ACC112 (cell line): ENCODE measurements at regions not wholly inside any gene's neighbourhood (a gene's known extent, or its start where the extent isn't known, plus 50 kb on each side); places are given as distances from the start of the nearest gene placed in this dataset.

Source experiments
- H2AFZ ChIP-seq: fragments of 200-600 bp; sonication (generic); one replicate; pipeline ENCODE4 v1.6.0; 2017; ENCODE audit warnings: antibody characterized with exemption, low read length; ENCODE audit not compliant: unreplicated experiment
- H3K27ac ChIP-seq: fragments of 200-600 bp; sonication (generic); 2 replicates; pipeline ENCODE4 v1.5.1; 2014; ENCODE audit warnings: low read depth, mild to moderate bottlenecking, antibody characterized with exemption, low read length, moderate library complexity
- H3K27me3 ChIP-seq: fragments of 200-600 bp; sonication (generic); 2 replicates; pipeline ENCODE4 v1.6.1; 2014; ENCODE audit warnings: mild to moderate bottlenecking, antibody characterized with exemption, low read length, moderate library complexity, mixed read lengths; ENCODE audit not compliant: insufficient read depth
- H3K36me3 ChIP-seq: fragments of 200-600 bp; sonication (generic); 2 replicates; pipeline ENCODE4 v1.6.1; 2016; ENCODE audit warnings: mild to moderate bottlenecking, antibody characterized with exemption, low read length, moderate library complexity, mixed read lengths; ENCODE audit not compliant: insufficient read depth
- H3K4me1 ChIP-seq: fragments of 200-600 bp; sonication (generic); one replicate; pipeline ENCODE4 v1.6.1; 2016; ENCODE audit warnings: low read length, mixed read lengths; ENCODE audit not compliant: insufficient read depth, unreplicated experiment, control insufficient read depth
- H3K4me3 ChIP-seq: fragments of 200-600 bp; sonication (generic); 2 replicates; pipeline ENCODE4 v1.5.1; 2014; ENCODE audit warnings: mild to moderate bottlenecking, low read depth, low read length
- H3K79me2 ChIP-seq: fragments of 200-600 bp; sonication (generic); one replicate; pipeline ENCODE4 v1.6.0; 2016; ENCODE audit warnings: low read length; ENCODE audit not compliant: control insufficient read depth, unreplicated experiment, insufficient read depth

DNA sequence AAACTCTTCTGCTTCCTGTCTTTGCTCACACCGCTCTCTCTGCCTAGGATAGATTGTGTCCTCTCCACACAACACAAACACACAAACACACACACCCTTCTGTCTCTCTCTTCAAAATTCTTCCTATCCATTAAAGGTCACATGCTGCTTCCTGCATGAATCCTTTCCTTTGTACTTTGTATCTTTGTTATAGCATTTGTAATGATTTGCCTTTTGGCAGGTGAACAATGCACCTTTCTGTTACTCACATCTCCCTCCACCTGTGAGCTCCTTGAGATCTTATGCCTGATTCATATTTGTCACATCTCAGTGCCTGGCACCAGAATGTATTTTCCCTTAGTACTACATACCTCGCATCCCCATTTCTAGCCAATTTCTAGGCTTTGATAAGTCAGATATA, 251.4 kb upstream of the UMPS start:
- Histone ChIP-seq H3K79me2 (no peaks in the 10 kb centered on the region), H3K27me3 (peaks cover 85% of the 10 kb centered on the region)

DNA sequence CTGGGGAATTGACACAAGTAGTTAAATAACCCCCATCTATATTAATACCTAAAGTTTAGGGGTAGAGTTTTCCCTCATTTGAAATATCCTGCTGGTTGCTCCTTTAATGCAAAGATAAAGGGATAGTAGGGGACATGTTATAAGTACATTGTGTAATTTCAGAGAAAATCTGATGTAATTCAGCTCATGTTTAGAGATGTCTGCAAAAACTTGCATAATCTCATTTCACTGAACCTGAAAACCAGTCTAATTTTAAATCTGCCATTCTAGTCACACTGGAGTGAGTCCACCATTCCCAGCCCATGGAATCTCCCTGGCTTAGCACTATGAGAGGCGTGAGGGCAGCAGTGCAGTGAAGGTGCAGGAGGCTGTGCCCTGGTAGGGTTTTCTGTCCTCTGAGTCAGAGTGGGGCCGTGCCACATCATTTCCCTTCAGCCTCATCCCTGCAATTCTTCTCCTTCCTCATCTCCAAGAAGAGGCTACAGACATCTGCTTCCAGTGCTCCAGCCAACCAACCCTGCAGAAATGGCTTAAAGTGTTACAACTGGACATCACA, 246.3 kb upstream of the UMPS start:
- Histone ChIP-seq H3K79me2 (no peaks in the 10 kb centered on the region), H3K4me3 (no peak overlapping the region), H3K27me3 (peaks cover 68% of the 10 kb centered on the region), H2AFZ (no peak overlapping the region), H3K27ac (no peak overlapping the region), H3K36me3 (no peaks in the 10 kb centered on the region), H3K4me1 (no peaks in the 10 kb centered on the region)

More for the DNA sequence above, 251.4 kb upstream of the UMPS start:
- Histone ChIP-seq H2AFZ (no peak overlapping the region), H3K36me3 (no peaks in the 10 kb centered on the region), H3K4me3 (no peak overlapping the region), H3K4me1 (no peaks in the 10 kb centered on the region), H3K27ac (no peak overlapping the region)

DNA sequence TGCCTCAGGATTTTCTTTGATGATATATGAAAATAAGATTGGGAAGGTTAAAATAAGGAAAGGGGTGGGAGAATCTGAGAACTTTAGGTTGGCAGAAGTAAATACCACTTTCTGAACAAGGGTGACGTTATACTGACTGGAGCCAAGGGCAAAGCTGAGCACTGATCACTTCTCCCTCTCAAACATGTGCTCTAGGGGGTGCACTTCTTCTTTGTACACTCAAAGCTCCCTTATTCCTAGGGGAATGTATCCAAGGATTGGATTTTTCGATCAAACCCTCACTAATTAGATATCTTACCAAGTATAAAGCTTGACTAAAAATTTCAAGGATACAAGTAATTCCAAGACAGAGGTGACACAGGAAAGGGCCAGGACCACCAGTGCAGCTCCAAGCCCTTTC, 243.9 kb upstream of the UMPS start:
- no peak overlapping the region for H3K27ac ChIP-seq
- no peak overlapping the region for H3K4me3 ChIP-seq

DNA sequence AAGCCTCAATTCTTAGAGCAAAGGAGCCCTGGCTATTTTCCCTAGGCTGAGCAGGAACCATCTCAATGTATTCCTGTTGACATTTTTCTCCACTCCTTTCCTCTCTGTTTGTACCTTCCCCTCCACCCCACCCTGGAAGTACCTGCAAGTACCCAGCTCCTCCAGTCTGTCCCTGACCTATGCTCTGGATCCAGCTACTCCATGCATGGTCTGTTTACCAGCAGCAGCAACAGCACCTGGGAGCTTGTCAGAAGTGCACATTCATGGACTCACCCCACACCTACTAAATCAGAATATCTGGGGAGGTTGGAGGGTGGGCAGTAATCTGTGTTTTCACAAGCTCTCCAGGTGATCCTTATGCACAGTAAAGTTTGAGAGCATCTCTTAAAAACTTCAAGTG, 240.7 kb upstream of the UMPS start:
- no peaks in the 10 kb centered on the region for H3K4me1 ChIP-seq
- H2AFZ ChIP-seq, result no peak overlapping the region
- no peak overlapping the region for H3K27ac ChIP-seq
- H3K79me2 ChIP-seq, result no peaks in the 10 kb centered on the region
- no peak overlapping the region for H3K4me3 ChIP-seq
- peaks cover 67% of the 10 kb centered on the region for H3K27me3 ChIP-seq
- H3K36me3 ChIP-seq, result no peaks in the 10 kb centered on the region

More for the DNA sequence above, 243.9 kb upstream of the UMPS start:
- H2AFZ ChIP-seq, result no peak overlapping the region
- H3K27me3 ChIP-seq, result peaks cover 68% of the 10 kb centered on the region
- H3K79me2 ChIP-seq, result no peaks in the 10 kb centered on the region
- H3K36me3 ChIP-seq, result no peaks in the 10 kb centered on the region
- H3K4me1 ChIP-seq, result no peaks in the 10 kb centered on the region

DNA sequence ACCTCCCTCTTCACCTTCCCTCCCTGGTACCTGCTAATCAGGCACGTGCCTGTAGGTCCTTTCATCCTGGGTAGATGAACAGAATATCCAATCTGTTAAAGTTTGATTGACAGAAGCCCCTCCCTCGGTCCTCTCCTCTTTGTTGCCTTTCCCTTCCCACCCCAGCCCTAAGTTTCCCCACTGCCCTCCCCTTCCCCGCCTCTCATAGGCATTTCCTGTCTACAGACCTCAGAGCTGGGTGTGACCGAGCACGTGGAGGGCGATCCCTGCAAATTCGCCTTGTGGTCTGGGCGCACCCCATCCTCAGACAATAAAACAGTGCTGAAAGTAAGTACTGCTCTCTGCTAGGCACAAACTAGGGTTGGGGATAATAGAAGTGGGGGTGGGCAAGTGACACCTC, 239.2 kb upstream of the UMPS start:
- no peaks in the 10 kb centered on the region for H3K36me3 ChIP-seq
- H3K27me3 ChIP-seq, result peaks cover 71% of the 10 kb centered on the region
- no peaks in the 10 kb centered on the region for H3K79me2 ChIP-seq
- no peak overlapping the region for H3K4me3 ChIP-seq
- no peak overlapping the region for H3K27ac ChIP-seq
- H2AFZ ChIP-seq, result no peak overlapping the region
- no peaks in the 10 kb centered on the region for H3K4me1 ChIP-seq

DNA sequence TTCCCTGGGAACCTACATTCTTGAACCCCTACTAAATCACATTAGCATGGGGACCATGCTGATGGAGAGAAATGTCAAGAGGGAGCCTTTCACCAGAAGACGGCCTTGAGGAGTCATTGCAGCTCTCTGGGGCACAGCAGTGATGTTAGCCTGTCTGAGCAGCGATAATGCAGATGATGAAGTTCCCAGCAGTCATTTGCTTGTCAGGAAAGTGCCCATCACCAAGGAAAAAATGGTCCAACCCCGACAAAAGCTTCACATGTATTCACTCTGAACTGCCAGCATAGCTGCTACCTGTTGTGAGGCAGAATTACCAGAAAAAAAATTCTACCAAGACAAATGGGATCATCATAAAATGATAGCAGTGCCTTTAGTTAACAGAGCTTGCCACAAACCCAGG, 238.4 kb upstream of the UMPS start:
- Histone ChIP-seq H3K79me2 (no peaks in the 10 kb centered on the region), H3K4me3 (no peak overlapping the region), H3K27ac (no peak overlapping the region), H3K36me3 (no peaks in the 10 kb centered on the region), H3K27me3 (peaks cover 71% of the 10 kb centered on the region), H2AFZ (no peak overlapping the region), H3K4me1 (no peaks in the 10 kb centered on the region)

DNA sequence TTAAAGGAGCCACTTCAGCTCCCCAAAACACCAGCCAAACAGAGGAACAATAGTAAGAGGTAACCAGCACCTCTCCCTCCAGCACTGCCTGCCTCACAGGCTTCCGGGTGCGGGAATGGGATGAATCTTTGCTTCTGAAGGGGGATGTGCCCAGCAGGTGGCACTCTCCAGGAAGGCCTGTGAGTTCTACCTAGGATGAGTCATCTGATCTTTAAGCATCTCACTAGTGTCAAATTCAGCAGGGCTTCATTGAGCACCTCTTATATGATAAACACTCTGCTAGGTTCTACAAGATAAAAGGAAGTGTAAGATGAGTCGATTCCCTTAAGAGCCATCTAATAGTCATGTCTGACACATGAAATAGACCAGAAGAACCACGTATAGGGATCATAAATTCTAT, 237.4 kb upstream of the UMPS start:
- no peaks in the 10 kb centered on the region for H3K36me3 ChIP-seq
- H2AFZ ChIP-seq, result no peak overlapping the region
- H3K4me1 ChIP-seq, result no peaks in the 10 kb centered on the region
- peaks cover 72% of the 10 kb centered on the region for H3K27me3 ChIP-seq
- H3K27ac ChIP-seq, result no peak overlapping the region
- no peaks in the 10 kb centered on the region for H3K79me2 ChIP-seq
- H3K4me3 ChIP-seq, result no peak overlapping the region

DNA sequence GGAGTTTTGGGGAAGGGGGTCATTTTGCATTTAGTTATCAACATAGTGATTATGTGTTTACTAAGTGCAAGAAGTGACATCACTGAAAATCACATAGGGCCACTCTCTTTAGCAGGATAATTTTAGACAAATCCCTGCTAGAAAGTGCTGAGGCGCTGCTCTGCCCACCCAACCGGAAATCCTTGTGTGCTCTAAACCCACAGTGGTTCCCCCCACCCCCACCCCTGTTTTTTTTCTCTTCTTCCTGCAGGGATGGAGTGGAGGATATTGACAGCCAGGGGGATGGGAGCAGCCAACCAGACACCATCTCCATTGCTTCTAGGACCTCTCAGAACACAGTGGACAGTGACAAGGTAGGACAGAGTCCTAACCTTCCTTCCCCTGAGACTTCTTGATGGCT, 234.2 kb upstream of the UMPS start:
- Histone ChIP-seq H2AFZ (no peak overlapping the region), H3K79me2 (no peaks in the 10 kb centered on the region), H3K27ac (no peak overlapping the region), H3K36me3 (no peaks in the 10 kb centered on the region), H3K4me1 (no peaks in the 10 kb centered on the region), H3K27me3 (peaks cover 89% of the 10 kb centered on the region), H3K4me3 (no peak overlapping the region)

DNA sequence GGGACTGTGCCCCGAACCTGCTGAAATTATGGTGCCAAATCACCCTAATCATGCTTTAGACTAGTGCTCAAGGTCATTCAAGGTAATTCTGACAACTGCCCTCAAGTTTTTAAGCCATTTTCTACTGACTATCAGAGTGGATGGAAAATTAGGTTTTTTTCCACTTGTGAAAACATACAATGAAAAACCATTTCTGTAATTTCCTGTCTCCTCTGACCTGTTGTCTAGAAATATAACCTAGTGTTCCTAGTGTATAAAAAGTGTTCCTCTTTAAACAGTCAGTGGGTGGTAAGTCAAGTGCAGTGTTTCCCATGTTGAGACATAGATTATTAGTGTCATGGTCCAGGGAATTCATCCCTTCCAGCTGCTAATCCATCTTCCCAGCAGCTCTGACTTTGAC, 232.8 kb upstream of the UMPS start:
- Histone ChIP-seq H3K4me1 (no peaks in the 10 kb centered on the region), H3K36me3 (no peaks in the 10 kb centered on the region), H3K4me3 (no peak overlapping the region), H3K79me2 (no peaks in the 10 kb centered on the region), H3K27me3 (peaks cover 91% of the 10 kb centered on the region), H3K27ac (no peak overlapping the region), H2AFZ (no peak overlapping the region)

DNA sequence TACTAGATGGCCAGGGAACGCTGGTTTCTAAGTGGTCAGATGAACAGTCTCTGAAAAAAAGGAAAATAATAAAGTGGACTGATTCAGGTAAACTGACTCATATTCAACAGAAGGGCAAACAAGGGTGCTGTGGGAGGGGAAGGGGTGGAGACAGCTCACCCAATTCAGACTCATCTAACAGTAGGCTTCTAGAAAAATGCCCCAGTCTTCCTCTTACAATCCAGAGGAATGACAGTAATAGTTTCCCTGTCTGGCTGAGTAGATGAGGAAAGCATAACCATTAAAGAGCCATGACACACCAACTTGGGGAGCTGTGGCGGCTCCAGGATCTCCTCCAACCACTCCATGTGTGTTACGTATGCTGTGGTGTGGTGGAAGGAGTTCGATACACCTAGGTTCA, 231.4 kb upstream of the UMPS start:
- Histone ChIP-seq H3K4me3 (no peak overlapping the region), H2AFZ (no peak overlapping the region), H3K27ac (no peak overlapping the region), H3K79me2 (no peaks in the 10 kb centered on the region), H3K27me3 (peaks cover 92% of the 10 kb centered on the region), H3K36me3 (no peaks in the 10 kb centered on the region), H3K4me1 (no peaks in the 10 kb centered on the region)

DNA sequence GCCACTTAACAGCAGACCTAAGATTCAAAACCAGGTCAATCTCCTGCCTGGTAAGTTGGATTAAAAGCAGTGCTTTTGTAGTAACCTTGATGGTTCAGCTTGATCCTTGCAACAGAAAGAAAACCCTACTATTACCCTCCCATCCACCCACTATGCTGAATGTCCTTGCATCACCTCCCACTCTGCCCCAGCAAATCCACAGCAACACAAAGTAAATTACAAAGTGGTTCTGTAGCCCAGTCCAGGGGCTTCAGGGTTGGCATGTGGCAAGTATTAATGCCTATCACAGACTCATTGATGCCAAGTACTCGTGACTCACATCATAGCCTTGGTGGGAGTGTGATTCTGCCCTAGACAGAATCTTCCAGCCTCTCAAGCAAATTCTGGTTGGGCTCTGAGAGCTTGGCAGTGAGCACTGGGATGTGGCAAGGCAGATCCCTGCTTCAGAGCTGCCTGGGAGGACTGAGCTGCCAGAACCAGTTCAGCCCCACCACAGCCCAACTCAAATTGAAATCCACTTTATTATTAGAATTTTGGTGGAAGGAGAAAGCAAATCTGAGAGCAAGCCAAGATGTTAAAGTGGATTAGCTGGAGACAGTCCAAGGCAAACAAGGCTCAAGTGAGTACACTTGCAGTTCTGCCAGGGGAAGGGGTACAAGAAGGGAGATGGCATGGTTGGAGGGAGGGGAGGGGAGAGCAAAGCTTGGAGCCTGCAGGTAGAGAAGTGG, 225.8 kb upstream of the UMPS start:
- peaks cover 71% of the 10 kb centered on the region for H3K27me3 ChIP-seq
- H3K4me3 ChIP-seq, result no peak overlapping the region
- H3K36me3 ChIP-seq, result no peaks in the 10 kb centered on the region
- H3K4me1 ChIP-seq, result no peaks in the 10 kb centered on the region
- no peak overlapping the region for H2AFZ ChIP-seq
- no peak overlapping the region for H3K27ac ChIP-seq
- H3K79me2 ChIP-seq, result no peaks in the 10 kb centered on the region
